ENCODE measurements at regions not wholly inside any gene's neighbourhood (a gene's known extent, or its start where the extent isn't known, plus 50 kb on each side); places are given as distances from the start of the nearest gene placed in this dataset.

GRCh38 chr22:48045369-48045768 is 1282.9 kb downstream of the TBC1D22A start:
- TF ChIP-seq, protein P1, sequence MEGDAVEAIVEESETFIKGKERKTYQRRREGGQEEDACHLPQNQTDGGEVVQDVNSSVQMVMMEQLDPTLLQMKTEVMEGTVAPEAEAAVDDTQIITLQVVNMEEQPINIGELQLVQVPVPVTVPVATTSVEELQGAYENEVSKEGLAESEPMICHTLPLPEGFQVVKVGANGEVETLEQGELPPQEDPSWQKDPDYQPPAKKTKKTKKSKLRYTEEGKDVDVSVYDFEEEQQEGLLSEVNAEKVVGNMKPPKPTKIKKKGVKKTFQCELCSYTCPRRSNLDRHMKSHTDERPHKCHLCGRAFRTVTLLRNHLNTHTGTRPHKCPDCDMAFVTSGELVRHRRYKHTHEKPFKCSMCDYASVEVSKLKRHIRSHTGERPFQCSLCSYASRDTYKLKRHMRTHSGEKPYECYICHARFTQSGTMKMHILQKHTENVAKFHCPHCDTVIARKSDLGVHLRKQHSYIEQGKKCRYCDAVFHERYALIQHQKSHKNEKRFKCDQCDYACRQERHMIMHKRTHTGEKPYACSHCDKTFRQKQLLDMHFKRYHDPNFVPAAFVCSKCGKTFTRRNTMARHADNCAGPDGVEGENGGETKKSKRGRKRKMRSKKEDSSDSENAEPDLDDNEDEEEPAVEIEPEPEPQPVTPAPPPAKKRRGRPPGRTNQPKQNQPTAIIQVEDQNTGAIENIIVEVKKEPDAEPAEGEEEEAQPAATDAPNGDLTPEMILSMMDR (IDR thresholded peaks at IDR 0.05) = no peak

DNA sequence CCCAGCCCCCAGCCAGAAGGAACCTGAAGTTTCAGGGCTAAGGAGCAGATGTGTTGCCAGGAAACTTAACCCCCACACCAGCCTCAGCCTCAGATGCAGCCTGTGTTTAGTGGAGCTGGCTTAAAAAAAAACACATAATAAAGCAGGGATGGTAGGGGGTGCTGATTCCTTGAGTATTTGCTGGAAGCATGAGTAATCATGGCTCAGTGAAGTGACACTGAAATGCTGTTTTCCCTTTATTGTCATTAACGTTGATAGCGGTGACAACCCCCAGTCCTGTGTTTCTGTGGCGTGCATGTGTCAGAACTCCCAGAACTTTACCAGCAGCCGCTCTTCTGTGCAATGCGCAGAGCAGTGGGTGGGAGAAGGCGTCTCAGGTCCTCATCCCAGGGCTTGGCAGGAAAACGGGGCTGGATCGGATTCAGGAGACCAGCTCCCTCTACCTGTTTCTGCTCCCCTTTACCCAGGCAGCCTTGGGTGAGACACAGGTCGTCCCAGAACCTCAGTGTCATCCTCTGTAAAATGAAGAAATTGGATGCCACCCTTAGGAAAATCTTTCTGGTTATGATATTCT is 1282.1 kb downstream of the TBC1D22A start:
- DNase-seq (ENCODE audit: low spot score) = no peak
- Histone ChIP-seq H3K4me3 (no peak overlapping the region), H3K36me3 (no peaks in the 10 kb centered on the region), H3K27me3 (no peaks in the 10 kb centered on the region), H3K27ac (no peak overlapping the region), H3K9me3 (no peaks in the 10 kb centered on the region), H3K4me1 (no peaks in the 10 kb centered on the region)
- TF ChIP-seq, protein P1 (IDR thresholded peaks at IDR 0.05) = no peak

More at GRCh38 chr22:48045369-48045768, 1282.9 kb downstream of the TBC1D22A start:
- no peak overlapping the region for H3K4me3 ChIP-seq
- H3K9me3 ChIP-seq = no peaks in the 10 kb centered on the region
- H3K4me1 ChIP-seq = no peaks in the 10 kb centered on the region
- no peak overlapping the region for H3K27ac ChIP-seq
- no peaks in the 10 kb centered on the region for H3K36me3 ChIP-seq
- peak; percentile 52 for DNase-seq (ENCODE audit: low spot score)
- H3K27me3 ChIP-seq = no peaks in the 10 kb centered on the region

DNA sequence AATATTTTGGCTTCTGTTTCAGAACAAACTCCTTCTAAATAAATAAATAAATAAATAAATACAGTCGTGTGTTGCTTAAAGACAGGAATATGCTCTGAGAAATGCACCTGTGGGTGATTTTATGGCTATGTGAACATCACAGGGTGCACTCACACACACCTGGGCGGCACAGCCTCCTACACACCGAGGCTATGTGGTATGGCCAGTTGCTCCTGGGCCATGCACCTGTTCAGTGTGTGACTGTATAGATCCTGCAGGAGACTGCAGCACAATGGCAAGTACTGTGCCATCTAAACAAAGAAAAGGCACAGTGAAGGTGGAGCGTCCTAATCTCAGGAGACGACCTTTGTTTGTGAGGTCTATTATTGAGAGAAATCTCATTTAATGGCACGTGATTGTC is 1281.1 kb downstream of the TBC1D22A start:
- Histone ChIP-seq H3K4me3 (no peak overlapping the region), H3K27me3 (no peaks in the 10 kb centered on the region), H3K4me1 (no peaks in the 10 kb centered on the region), H3K36me3 (no peaks in the 10 kb centered on the region), H3K27ac (no peak overlapping the region), H3K9me3 (no peaks in the 10 kb centered on the region)
- DNase-seq (ENCODE audit: low spot score) = no peak
- TF ChIP-seq, protein P1 (IDR thresholded peaks at IDR 0.05) = no peak

GRCh38 chr22:48042621-48043395 is 1280.4 kb downstream of the TBC1D22A start:
- H3K27me3 ChIP-seq = no peaks in the 10 kb centered on the region
- H3K9me3 ChIP-seq = no peaks in the 10 kb centered on the region
- TF ChIP-seq, protein P1 (IDR thresholded peaks at IDR 0.05) = no peak
- peak; percentile 49 for DNase-seq (ENCODE audit: low spot score)
- no peak overlapping the region for H3K4me3 ChIP-seq
- H3K27ac ChIP-seq = no peak overlapping the region
- H3K4me1 ChIP-seq = no peaks in the 10 kb centered on the region
- no peaks in the 10 kb centered on the region for H3K36me3 ChIP-seq

GRCh38 chr22:48039326-48039725 is 1276.9 kb downstream of the TBC1D22A start:
- H3K27ac ChIP-seq = no peak overlapping the region
- no peak for DNase-seq (ENCODE audit: low spot score)
- H3K4me3 ChIP-seq = no peak overlapping the region
- no peaks in the 10 kb centered on the region for H3K27me3 ChIP-seq
- no peaks in the 10 kb centered on the region for H3K4me1 ChIP-seq
- no peaks in the 10 kb centered on the region for H3K36me3 ChIP-seq
- TF ChIP-seq, protein P1 (IDR thresholded peaks at IDR 0.05) = no peak
- no peaks in the 10 kb centered on the region for H3K9me3 ChIP-seq

All from right atrium auricular region (tissue), 2 donors.